GM23338 (cell line): ENCODE measurements at regions not wholly inside any gene's neighbourhood (a gene's known extent, or its start where the extent isn't known, plus 50 kb on each side); places are given as distances from the start of the nearest gene placed in this dataset.

Source experiments
- ATAC-seq: fragments of 200-7000 bp; cut with Tn5 transposase; 3 replicates; pipeline ENCODE4 v1.9.1; 2020
- DNase-seq: peaks from one replicate; pipeline ENCODE4 v3.0.0-alpha.2; 2015; ENCODE audit warnings: low spot score
- H2AFZ ChIP-seq: fragments of 200-600 bp; sonication (generic); 2 replicates; pipeline ENCODE4 v1.8.0; 2016; ENCODE audit warnings: antibody characterized with exemption, mild to moderate bottlenecking, moderate library complexity
- H3F3A ChIP-seq: fragments of 200-600 bp; sonication (generic); replicated peaks from 2 replicates; pipeline ENCODE4 v1.8.0; 2017; ENCODE audit warnings: antibody characterized with exemption, mixed run types, low read depth
- H3K27ac ChIP-seq: fragments of 200-600 bp; sonication (generic); 2 replicates; pipeline ENCODE4 v1.6.1; 2016; ENCODE audit warnings: low read depth
- H3K27me3 ChIP-seq: fragments of 200-600 bp; sonication (generic); 2 replicates; pipeline ENCODE4 v1.8.0; 2016; ENCODE audit warnings: mild to moderate bottlenecking, mixed run types, moderate library complexity; ENCODE audit not compliant: insufficient read depth
- H3K36me3 ChIP-seq: fragments of 200-600 bp; sonication (generic); 2 replicates; pipeline ENCODE4 v1.8.0; 2016; ENCODE audit warnings: mild to moderate bottlenecking; ENCODE audit not compliant: insufficient read depth
- H3K4me1 ChIP-seq: fragments of 200-600 bp; sonication (generic); 2 replicates; pipeline ENCODE4 v1.8.0; 2016; ENCODE audit warnings: mild to moderate bottlenecking, moderate library complexity; ENCODE audit not compliant: insufficient read depth
- H3K4me2 ChIP-seq: fragments of 200-600 bp; sonication (generic); 2 replicates; pipeline ENCODE4 v1.7.1; 2017; ENCODE audit warnings: mixed run types
- H3K4me3 ChIP-seq: fragments of 200-600 bp; sonication (generic); 2 replicates; pipeline ENCODE4 v1.6.1; 2016; ENCODE audit warnings: mixed run types
- H3K79me2 ChIP-seq: fragments of 200-600 bp; sonication (generic); replicated peaks from 2 replicates; pipeline ENCODE4 v1.8.0; 2017; ENCODE audit warnings: mild to moderate bottlenecking; ENCODE audit not compliant: insufficient read depth
- H3K9me2 ChIP-seq: fragments of 200-600 bp; sonication (generic); 2 replicates; pipeline ENCODE4 v1.8.0; 2017; ENCODE audit not compliant: insufficient read depth
- H4K20me1 ChIP-seq: fragments of 200-600 bp; sonication (generic); replicated peaks from 2 replicates; pipeline ENCODE4 v1.8.0; 2017; ENCODE audit warnings: mild to moderate bottlenecking; ENCODE audit not compliant: insufficient read depth
- H3K27ac Mint-ChIP-seq: 2 replicates; pipeline ENCODE4 v1.8.0; 2020; ENCODE audit warnings: inconsistent platforms, mild to moderate bottlenecking, moderate library complexity, mixed read lengths
- H3K27me3 Mint-ChIP-seq: 3 replicates; pipeline ENCODE4 v1.8.0; 2022; ENCODE audit warnings: low read depth, mild to moderate bottlenecking, moderate library complexity, mixed read lengths, inconsistent platforms; ENCODE audit not compliant: insufficient read depth, poor library complexity
- H3K36me3 Mint-ChIP-seq: 3 replicates; pipeline ENCODE4 v1.8.0; 2021; ENCODE audit warnings: low read depth, mild to moderate bottlenecking, inconsistent platforms, moderate library complexity, mixed read lengths
- H3K4me1 Mint-ChIP-seq: 3 replicates; pipeline ENCODE4 v1.8.0; 2020; ENCODE audit warnings: mild to moderate bottlenecking, inconsistent platforms, mixed read lengths
- H3K4me3 Mint-ChIP-seq: 3 replicates; pipeline ENCODE4 v1.8.0; 2021; ENCODE audit warnings: moderate library complexity, mild to moderate bottlenecking, inconsistent platforms, mixed read lengths
- H3K9me3 Mint-ChIP-seq: 3 replicates; pipeline ENCODE4 v1.8.0; 2020; ENCODE audit warnings: moderate library complexity, mild to moderate bottlenecking, inconsistent platforms, mixed read lengths
- CREB1 ChIP-seq: fragments of 250-450 bp; sonication (Bioruptor Pico); IDR thresholded peaks from 2 replicates; pipeline ENCODE4 v1.5.0; 2020; ENCODE audit warnings: low read depth, mild to moderate bottlenecking, moderate library complexity
- CTCF ChIP-seq, 2 experiments: fragments of 200-600 bp in 1 of 2; sonication (generic) in 1 of 2; conservative IDR thresholded peaks; 2 replicates each; pipeline versions ENCODE4 v1.5.1 to v1.6.1; 2016 to 2017; ENCODE audit warnings: antibody characterized with exemption in 2 of 2, low read depth in 2 of 2, mild to moderate bottlenecking in 2 of 2, moderate library complexity in 1 of 2
- ETS1 ChIP-seq: IDR thresholded peaks from 2 replicates; pipeline ENCODE4 v1.6.1; 2016; ENCODE audit warnings: antibody characterized with exemption
- EZH2 ChIP-seq: fragments of 200-600 bp; sonication (generic); IDR thresholded peaks from one replicate; pipeline ENCODE4 v1.8.0; 2017; ENCODE audit warnings: antibody characterized with exemption, mild to moderate bottlenecking, low read depth; ENCODE audit not compliant: unreplicated experiment
- EZH2phosphoT487 ChIP-seq: fragments of 200-600 bp; sonication (generic); IDR thresholded peaks from one replicate; pipeline ENCODE4 v1.8.1; 2018; ENCODE audit warnings: antibody characterized with exemption; ENCODE audit not compliant: unreplicated experiment
- JUNB ChIP-seq: IDR thresholded peaks from one replicate; pipeline ENCODE4 v1.6.1; 2016; ENCODE audit warnings: antibody characterized with exemption; ENCODE audit not compliant: unreplicated experiment
- NANOG ChIP-seq: IDR thresholded peaks from 2 replicates; pipeline ENCODE4 v1.6.1; 2016; ENCODE audit warnings: antibody characterized with exemption, borderline replicate concordance
- POLR2AphosphoS5 ChIP-seq: IDR thresholded peaks from 2 replicates; pipeline ENCODE4 v1.6.1; 2016; ENCODE audit warnings: antibody characterized with exemption, low read depth
- REST ChIP-seq: IDR thresholded peaks from one replicate; pipeline ENCODE4 v1.6.1; 2018; ENCODE audit warnings: antibody characterized with exemption; ENCODE audit not compliant: unreplicated experiment
- STAT1 ChIP-seq: IDR thresholded peaks from one replicate; pipeline ENCODE4 v1.6.1; 2016; ENCODE audit warnings: antibody characterized with exemption; ENCODE audit not compliant: unreplicated experiment
- ZNF114 ChIP-seq: fragments of 250-450 bp; sonication (Bioruptor Pico); IDR thresholded peaks from 2 replicates; pipeline ENCODE4 v1.5.0; 2020; ENCODE audit warnings: mild to moderate bottlenecking, moderate library complexity

GRCh38 chr1:234953655-234954405, 174.8 kb downstream of the TOMM20 start:
- no peak for TF ChIP-seq CREB1 (CRISPR knock-in tag)
- TF ChIP-seq EZH2phosphoT487 = no peak
- TF ChIP-seq REST = no peak
- TF ChIP-seq ZNF114 (CRISPR knock-in tag) = no peak
- TF ChIP-seq EZH2 = no peak
- no peak for TF ChIP-seq ETS1
- TF ChIP-seq NANOG = no peak
- no peak for TF ChIP-seq STAT1
- no peak for TF ChIP-seq POLR2AphosphoS5
- TF ChIP-seq JUNB = no peak
- TF ChIP-seq CTCF (conservative IDR thresholded peaks at IDR 0.05; ENCODE audit: low read depth in 2 of 2) = no peak
- H3K27ac ChIP-seq = no peak overlapping the region
- H3K9me3 Mint-ChIP-seq = peaks cover 10% of the 10 kb centered on the region
- peaks cover 4% of the 10 kb centered on the region for H3K27me3 Mint-ChIP-seq
- H3K4me1 ChIP-seq = peaks cover 32% of the 10 kb centered on the region
- H3F3A ChIP-seq = peaks cover 13% of the 10 kb centered on the region; the same call in 1 of the 2 replicates
- no peak overlapping the region for H3K4me3 ChIP-seq
- H3K4me2 ChIP-seq = no peak overlapping the region
- peaks cover 8% of the 10 kb centered on the region; the same call in 2 of the 3 replicates for H3K36me3 Mint-ChIP-seq
- H3K36me3 ChIP-seq = 0 out of 2 replicates have a peak, but pooled peaks cover 5% of the 10 kb centered on the region
- no peaks in the 10 kb centered on the region for H3K9me2 ChIP-seq
- DNase-seq (no peak), ATAC-seq (no peak)
- H4K20me1 ChIP-seq = no peaks in the 10 kb centered on the region
- H2AFZ ChIP-seq = no peak overlapping the region
- no peak overlapping the region for H3K4me3 Mint-ChIP-seq
- no peaks in the 10 kb centered on the region for H3K79me2 ChIP-seq
- no peak overlapping the region for H3K27ac Mint-ChIP-seq
- no peaks in the 10 kb centered on the region for H3K27me3 ChIP-seq
- H3K4me1 Mint-ChIP-seq = peaks cover 30% of the 10 kb centered on the region
